ENCODE measurements at regions not wholly inside any gene's neighbourhood (a gene's known extent, or its start where the extent isn't known, plus 50 kb on each side); places are given as distances from the start of the nearest gene placed in this dataset.

- TF ChIP-seq CTCF (IDR thresholded peaks at IDR 0.05) (no peak), EP300 (IDR thresholded peaks at IDR 0.05) (no peak), POLR2A (IDR thresholded peaks at IDR 0.05) (no peak)
These were observed 172.5 kb downstream of the HS3ST3A1 start for GRCh38 chr17:13429201-13429600.
